ENCODE measurements at regions not wholly inside any gene's neighbourhood (a gene's known extent, or its start where the extent isn't known, plus 50 kb on each side); places are given as distances from the start of the nearest gene placed in this dataset.

DNA sequence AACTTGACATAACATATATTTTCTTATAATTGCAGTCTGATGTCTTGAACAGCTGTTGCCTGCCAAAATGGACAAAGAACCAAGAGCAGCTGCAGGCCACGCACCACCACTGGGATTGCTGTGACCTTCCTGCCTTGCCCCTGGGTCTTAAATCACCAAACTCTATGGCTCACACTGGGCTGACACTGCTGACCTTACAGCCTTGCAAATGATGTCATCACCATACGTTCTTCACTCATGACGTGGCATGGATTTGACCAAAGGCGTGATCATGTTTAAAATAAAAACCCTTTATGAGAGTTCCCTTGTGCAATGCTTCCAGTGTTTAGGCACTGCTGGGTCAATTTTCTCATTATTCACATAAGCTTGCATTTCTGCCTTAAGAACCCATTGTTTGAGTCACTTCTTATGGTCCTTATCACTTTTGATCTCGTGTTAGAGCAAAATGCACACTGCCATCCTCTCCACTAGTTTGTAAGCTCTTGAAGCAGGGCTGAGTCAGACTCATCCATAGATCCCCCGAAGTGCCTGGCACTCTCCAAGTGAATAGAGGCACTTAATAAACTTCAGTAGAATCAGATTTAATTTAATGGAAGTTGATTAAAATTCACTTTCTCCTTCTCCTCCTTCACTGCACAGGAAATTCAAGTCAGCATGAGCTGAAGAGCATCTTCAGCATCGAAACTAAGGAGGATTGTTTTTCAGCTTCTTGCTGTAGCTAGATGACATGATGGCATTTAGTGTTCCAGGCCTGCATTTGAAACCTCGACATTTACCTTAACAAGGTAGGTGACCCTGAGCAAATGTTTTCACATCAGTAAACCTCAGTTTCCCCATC lies 132.4 kb upstream of the PZP start:
- TF ChIP-seq, protein P1, sequence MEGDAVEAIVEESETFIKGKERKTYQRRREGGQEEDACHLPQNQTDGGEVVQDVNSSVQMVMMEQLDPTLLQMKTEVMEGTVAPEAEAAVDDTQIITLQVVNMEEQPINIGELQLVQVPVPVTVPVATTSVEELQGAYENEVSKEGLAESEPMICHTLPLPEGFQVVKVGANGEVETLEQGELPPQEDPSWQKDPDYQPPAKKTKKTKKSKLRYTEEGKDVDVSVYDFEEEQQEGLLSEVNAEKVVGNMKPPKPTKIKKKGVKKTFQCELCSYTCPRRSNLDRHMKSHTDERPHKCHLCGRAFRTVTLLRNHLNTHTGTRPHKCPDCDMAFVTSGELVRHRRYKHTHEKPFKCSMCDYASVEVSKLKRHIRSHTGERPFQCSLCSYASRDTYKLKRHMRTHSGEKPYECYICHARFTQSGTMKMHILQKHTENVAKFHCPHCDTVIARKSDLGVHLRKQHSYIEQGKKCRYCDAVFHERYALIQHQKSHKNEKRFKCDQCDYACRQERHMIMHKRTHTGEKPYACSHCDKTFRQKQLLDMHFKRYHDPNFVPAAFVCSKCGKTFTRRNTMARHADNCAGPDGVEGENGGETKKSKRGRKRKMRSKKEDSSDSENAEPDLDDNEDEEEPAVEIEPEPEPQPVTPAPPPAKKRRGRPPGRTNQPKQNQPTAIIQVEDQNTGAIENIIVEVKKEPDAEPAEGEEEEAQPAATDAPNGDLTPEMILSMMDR (conservative IDR thresholded peaks at IDR 0.05; ENCODE audit: low read depth, low read length): no peak
- TF ChIP-seq EZH2 (IDR thresholded peaks at IDR 0.05; ENCODE audit: borderline replicate concordance, low read depth, low read length, poor library complexity, severe bottlenecking): no peak

Measured in A673 (cell line).